HPDE6-E6E7 (cell line): ENCODE measurements at regions not wholly inside any gene's neighbourhood (a gene's known extent, or its start where the extent isn't known, plus 50 kb on each side); places are given as distances from the start of the nearest gene placed in this dataset.

Experiments used
- DNase-seq: peaks from one replicate; pipeline ENCODE4 v3.0.0; 2011; ENCODE audit warnings: missing footprints; ENCODE audit errors: extremely low spot score

GRCh38 chr14:100381395-100382105 is 58.4 kb downstream of the SLC25A47 start:
- no peak for DNase-seq

- DNase-seq = no peak
These were observed 58.9 kb downstream of the SLC25A47 start for GRCh38 chr14:100382106-100382455.

GRCh38 chr14:100383727-100384158 is 60.6 kb downstream of the SLC25A47 start:
- peak; percentile 53 for DNase-seq

GRCh38 chr14:100384277-100384676 is 61.1 kb downstream of the SLC25A47 start:
- DNase-seq = no peak

- peak; percentile 39 for DNase-seq
These were observed 62.0 kb downstream of the SLC25A47 start for GRCh38 chr14:100384819-100385813.

- no peak for DNase-seq
These were observed 63.0 kb downstream of the SLC25A47 start for GRCh38 chr14:100386121-100386520.

GRCh38 chr14:100386846-100387245 is 63.7 kb downstream of the SLC25A47 start:
- DNase-seq = no peak

- DNase-seq = no peak
These were observed 64.3 kb downstream of the SLC25A47 start for GRCh38 chr14:100387450-100387849.

GRCh38 chr14:100388103-100389054 is 65.2 kb downstream of the SLC25A47 start:
- no peak for DNase-seq

- no peak for DNase-seq
These were observed 66.5 kb downstream of the SLC25A47 start for GRCh38 chr14:100389497-100390104.

GRCh38 chr14:100391173-100391572 is 68.0 kb downstream of the SLC25A47 start:
- DNase-seq = no peak

- no peak for DNase-seq
These were observed 68.6 kb downstream of the SLC25A47 start for GRCh38 chr14:100391724-100392123.

GRCh38 chr14:100392356-100392755 is 69.2 kb downstream of the SLC25A47 start:
- no peak for DNase-seq

- no peak for DNase-seq
These were observed 70.2 kb downstream of the SLC25A47 start for GRCh38 chr14:100393362-100393761.

- no peak for DNase-seq
These were observed 71.0 kb downstream of the SLC25A47 start for GRCh38 chr14:100393906-100394732.

- no peak for DNase-seq
These were observed 71.9 kb downstream of the SLC25A47 start for GRCh38 chr14:100394886-100395672.

GRCh38 chr14:100396266-100396795 is 73.2 kb downstream of the SLC25A47 start:
- no peak for DNase-seq

GRCh38 chr14:100397005-100397404 is 73.9 kb downstream of the SLC25A47 start:
- DNase-seq = no peak

GRCh38 chr14:100398044-100398443 is 74.9 kb downstream of the SLC25A47 start:
- peak; percentile 82 for DNase-seq
